SK-N-MC (cell line): ENCODE measurements at regions not wholly inside any gene's neighbourhood (a gene's known extent, or its start where the extent isn't known, plus 50 kb on each side); places are given as distances from the start of the nearest gene placed in this dataset.

ENCODE experiments used
- EZH2 ChIP-seq: fragments of 200-600 bp; sonication (generic); IDR thresholded peaks from one replicate; pipeline ENCODE4 v1.6.1; 2017; ENCODE audit warnings: antibody characterized with exemption
- POLR2AphosphoS5 ChIP-seq: IDR thresholded peaks from 2 replicates; pipeline ENCODE4 v1.6.1; 2012; ENCODE audit warnings: mild to moderate bottlenecking, low read depth, low read length, borderline replicate concordance

GRCh38 chr9:2317591-2317990 is 302.4 kb downstream of the SMARCA2 start:
- TF ChIP-seq POLR2AphosphoS5 (no peak), EZH2 (no peak)
